ENCODE measurements at regions not wholly inside any gene's neighbourhood (a gene's known extent, or its start where the extent isn't known, plus 50 kb on each side); places are given as distances from the start of the nearest gene placed in this dataset.

GRCh38 chr9:91066856-91067255 lies 265.2 kb downstream of the SYK start:
- no peak for DNase-seq (ENCODE audit: low read depth)

GRCh38 chr9:91067306-91067860 lies 265.8 kb downstream of the SYK start:
- no peak for DNase-seq (ENCODE audit: low read depth)

- DNase-seq (ENCODE audit: low read depth): no peak
Observed at GRCh38 chr9:91071184-91071990, 269.8 kb downstream of the SYK start.

GRCh38 chr9:91073049-91073810 lies 271.6 kb downstream of the SYK start:
- DNase-seq (ENCODE audit: low read depth): no peak

- no peak for DNase-seq (ENCODE audit: low read depth)
Observed at GRCh38 chr9:91073811-91074771, 272.5 kb downstream of the SYK start.

GRCh38 chr9:91074866-91075265 lies 273.2 kb downstream of the SYK start:
- no peak for DNase-seq (ENCODE audit: low read depth)

- no peak for DNase-seq (ENCODE audit: low read depth)
Observed at GRCh38 chr9:91075279-91075678, 273.7 kb downstream of the SYK start.

GRCh38 chr9:91077624-91078368 lies 276.2 kb downstream of the SYK start:
- DNase-seq (ENCODE audit: low read depth): no peak

- no peak for DNase-seq (ENCODE audit: low read depth)
Observed at GRCh38 chr9:91078369-91078695, 276.7 kb downstream of the SYK start.

- DNase-seq (ENCODE audit: low read depth): no peak
Observed at GRCh38 chr9:91082731-91083130, 279.0 kb downstream of the AUH start.

- no peak for DNase-seq (ENCODE audit: low read depth)
Observed at GRCh38 chr9:91084896-91085516, 276.7 kb downstream of the AUH start.

GRCh38 chr9:91085517-91086291 lies 276.0 kb downstream of the AUH start:
- DNase-seq (ENCODE audit: low read depth): no peak

- no peak for DNase-seq (ENCODE audit: low read depth)
Observed at GRCh38 chr9:91086657-91087461, 274.9 kb downstream of the AUH start.

GRCh38 chr9:91087462-91087759 lies 274.3 kb downstream of the AUH start:
- DNase-seq (ENCODE audit: low read depth): no peak

- DNase-seq (ENCODE audit: low read depth): no peak
Observed at GRCh38 chr9:91089405-91090129, 272.2 kb downstream of the AUH start.

- DNase-seq (ENCODE audit: low read depth): no peak
Observed at GRCh38 chr9:91090130-91090410, 271.6 kb downstream of the AUH start.

- no peak for DNase-seq (ENCODE audit: low read depth)
Observed at GRCh38 chr9:91092214-91092613, 269.5 kb downstream of the AUH start.

- no peak for DNase-seq (ENCODE audit: low read depth)
Observed at GRCh38 chr9:91094324-91095088, 267.2 kb downstream of the AUH start.
